HCT116 (cell line): ENCODE measurements at regions not wholly inside any gene's neighbourhood (a gene's known extent, or its start where the extent isn't known, plus 50 kb on each side); places are given as distances from the start of the nearest gene placed in this dataset.

ENCODE experiments used
- ATAC-seq: fragments of 200-7000 bp; cut with Tn5 transposase; 2 replicates; pipeline ENCODE4 v1.9.1; 2020; ENCODE audit warnings: mild to moderate bottlenecking, moderate library complexity
- BruUV-seq: library from RNA; stranded (reverse); fragments of 400-500 nt; replicated peaks from 2 replicates; lab custom pipeline; 2021; lab: Mats Ljungman, UMichigan
- CTCF ChIA-PET: fragments of 300-600 bp; sonication (Branson Sonifier 250); formaldehyde crosslinking; loops from one replicate; lab custom pipeline; 2021; ENCODE audit warnings: antibody characterized with exemption; lab: Charles Lee
- POLR2A ChIA-PET: fragments of 300-600, 350-600 bp; sonication (Branson Sonifier 250); formaldehyde crosslinking; loops from one replicate; lab custom pipeline; 2021; ENCODE audit warnings: antibody characterized with exemption; lab: Charles Lee
- RAD21 ChIA-PET, 2 experiments: fragments of 300-600 bp; sonication (Branson Sonifier 250); formaldehyde crosslinking; loops; one replicate each; lab custom pipeline; 2023; ENCODE audit warnings: low total read pairs in 2 of 2; ENCODE audit not compliant: uncharacterized antibody in 2 of 2, unreplicated experiment in 2 of 2, low non-redundant PET in 1 of 2; lab: Charles Lee
- DNase-seq: peaks from one replicate; pipeline ENCODE4 v3.0.0-alpha.2; 2010; ENCODE audit warnings: low read depth, low spot score
- H2AFZ ChIP-seq: fragments of 200-600 bp; shearing (Covaris generic), sonication (generic); 2 replicates; pipeline ENCODE4 v1.6.1; 2017; ENCODE audit warnings: low read depth, mixed run types, mixed read lengths, antibody characterized with exemption, low read length; ENCODE audit not compliant: poor library complexity, severe bottlenecking
- H3K27ac ChIP-seq: 2 replicates; pipeline ENCODE4 v1.5.1; 2012; ENCODE audit warnings: low read depth, low read length
- H3K27me3 ChIP-seq: fragments of 200-600 bp; sonication (generic); 2 replicates; pipeline ENCODE4 v1.6.1; 2016; ENCODE audit warnings: mixed run types, low read length, mixed read lengths; ENCODE audit not compliant: insufficient read depth
- H3K36me3 ChIP-seq, 2 experiments: fragments of 200-500 bp in 1 of 2; fragments of 200-600 bp in 1 of 2; sonication (Bioruptor generic) in 1 of 2; sonication (generic) in 1 of 2; 2 replicates each; pipeline versions ENCODE4 v1.5.1 to v1.6.1; 2014 to 2016; ENCODE audit warnings: low read length in 2 of 2, inconsistent platforms in 1 of 2, mixed read lengths in 1 of 2, mixed run types in 1 of 2; ENCODE audit not compliant: insufficient read depth in 2 of 2, control insufficient read depth in 1 of 2
- H3K4me1 ChIP-seq, 2 experiments: fragments of 200-600 bp in 1 of 2; sonication (generic) in 1 of 2; 2 replicates each; pipeline versions ENCODE4 v1.5.1 to v1.6.1; 2012 to 2017; ENCODE audit warnings: low read length in 2 of 2, inconsistent platforms in 1 of 2, mild to moderate bottlenecking in 1 of 2, mixed read lengths in 1 of 2, mixed run types in 1 of 2, moderate library complexity in 1 of 2; ENCODE audit not compliant: insufficient read depth in 2 of 2, control insufficient read depth in 1 of 2
- H3K4me2 ChIP-seq: fragments of 200-600 bp; sonication (generic); 2 replicates; pipeline ENCODE4 v1.6.1; 2017; ENCODE audit warnings: mixed run types, low read length, mixed read lengths
- H3K4me3 ChIP-seq, 2 experiments: fragments of 200-600 bp in 1 of 2; sonication (generic) in 1 of 2; replicated peaks in 1 of 2; 2 replicates each; pipeline ENCODE4 v1.5.1; 2011 to 2016; ENCODE audit warnings: low read length in 2 of 2, control low read depth in 1 of 2, low read depth in 1 of 2, mild to moderate bottlenecking in 1 of 2, mixed read lengths in 1 of 2, mixed run types in 1 of 2
- H3K79me2 ChIP-seq: fragments of 200-600 bp; sonication (generic); 2 replicates; pipeline ENCODE4 v1.6.1; 2017; ENCODE audit warnings: mild to moderate bottlenecking, mixed run types, low read length, moderate library complexity, mixed read lengths; ENCODE audit not compliant: insufficient read depth
- H3K9ac ChIP-seq: fragments of 200-600 bp; sonication (generic); 2 replicates; pipeline ENCODE4 v1.6.1; 2016; ENCODE audit warnings: low read length, mixed read lengths
- H3K9me2 ChIP-seq: fragments of 200-600 bp; sonication (generic), shearing (Covaris generic); 2 replicates; pipeline ENCODE4 v1.6.1; 2017; ENCODE audit warnings: mixed run types, mild to moderate bottlenecking, moderate library complexity; ENCODE audit not compliant: insufficient read depth
- H3K9me3 ChIP-seq, 2 experiments: fragments of 200-500 bp in 1 of 2; fragments of 200-600 bp in 1 of 2; sonication (Bioruptor generic) in 1 of 2; sonication (generic) in 1 of 2; 2 replicates each; pipeline ENCODE4 v1.6.1; 2014 to 2017; ENCODE audit warnings: low read length in 2 of 2, mixed read lengths in 2 of 2, inconsistent platforms in 1 of 2, low read depth in 1 of 2, mild to moderate bottlenecking in 1 of 2, mixed run types in 1 of 2, moderate library complexity in 1 of 2; ENCODE audit not compliant: control insufficient read depth in 1 of 2, insufficient read depth in 1 of 2
- H4K20me1 ChIP-seq: fragments of 200-600 bp; sonication (generic), shearing (Covaris generic); 2 replicates; pipeline ENCODE4 v1.6.1; 2017; ENCODE audit warnings: mixed run types, mild to moderate bottlenecking, moderate library complexity; ENCODE audit not compliant: insufficient read depth
- CBX3 ChIP-seq: IDR thresholded peaks from 2 replicates; pipeline ENCODE4 v1.6.1; 2012; ENCODE audit warnings: low read depth
- CEBPB ChIP-seq: IDR thresholded peaks from 2 replicates; pipeline ENCODE4 v1.6.1; 2012; ENCODE audit warnings: low read depth
- CTCF ChIP-seq, 3 experiments: fragments of 200-600 bp in 1 of 3; sonication (generic) in 1 of 3; IDR thresholded peaks in 2 of 3; conservative IDR thresholded peaks in 1 of 3; 2 replicates each; pipeline ENCODE4 v1.5.1; 2012 to 2017; ENCODE audit warnings: low read depth in 2 of 3, low read length in 2 of 3, antibody characterized with exemption in 1 of 3, borderline replicate concordance in 1 of 3, control low read depth in 1 of 3, mild to moderate bottlenecking in 1 of 3, mixed read lengths in 1 of 3, mixed run types in 1 of 3, moderate library complexity in 1 of 3; ENCODE audit not compliant: insufficient read depth in 1 of 3
- EGR1 ChIP-seq: IDR thresholded peaks from 2 replicates; pipeline ENCODE4 v1.6.1; 2012; ENCODE audit warnings: low read depth
- ELF1 ChIP-seq: IDR thresholded peaks from 2 replicates; pipeline ENCODE4 v1.6.1; 2012; ENCODE audit warnings: low read depth, borderline replicate concordance
- EZH2phosphoT487 ChIP-seq: fragments of 200-600 bp; IDR thresholded peaks from 2 replicates; pipeline ENCODE4 v1.6.1; 2018; ENCODE audit warnings: antibody characterized with exemption, borderline replicate concordance
- POLR2A ChIP-seq: IDR thresholded peaks from 2 replicates; pipeline ENCODE4 v1.7.0; 2011; ENCODE audit warnings: borderline replicate concordance; ENCODE audit not compliant: insufficient read depth, insufficient read length; ENCODE audit errors: extremely low read depth
- RAD21 ChIP-seq: IDR thresholded peaks from 2 replicates; pipeline ENCODE4 v1.6.1; 2012; ENCODE audit warnings: low read depth, mild to moderate bottlenecking
- REST ChIP-seq: IDR thresholded peaks from 2 replicates; pipeline ENCODE4 v1.6.1; 2012; ENCODE audit warnings: low read depth
- TCF7L2 ChIP-seq: IDR thresholded peaks from 2 replicates; pipeline ENCODE4 v1.7.0; 2011; ENCODE audit warnings: borderline replicate concordance, inconsistent platforms; ENCODE audit not compliant: insufficient read depth, insufficient read length; ENCODE audit errors: extremely low read depth
- ZBTB33 ChIP-seq: IDR thresholded peaks from 2 replicates; pipeline ENCODE4 v1.6.1; 2011; ENCODE audit warnings: mild to moderate bottlenecking, low read length, moderate library complexity; ENCODE audit not compliant: insufficient replicate concordance; ENCODE audit errors: extremely low read depth
- intact Hi-C: fragments of 100-400 bp; cut with micrococcal nuclease; formaldehyde crosslinking; loops from 2 replicates; pipeline ENCODE4 v1.10.0; 2022

- TF ChIP-seq ELF1, result no peak
- Histone ChIP-seq H2AFZ (no peak overlapping the region), H3K9me3 (peaks cover 3 to 11% of the 10 kb centered on the region in 2 experiments; a peak in 2 of 4 replicates), H3K27me3 (no peaks in the 10 kb centered on the region), H3K27ac (no peak overlapping the region), H3K9ac (no peak overlapping the region), H3K36me3 (no peaks in the 10 kb centered on the region), H3K4me2 (no peak overlapping the region), H3K4me1 (no peaks in the 10 kb centered on the region), H4K20me1 (no peaks in the 10 kb centered on the region), H3K79me2 (no peaks in the 10 kb centered on the region), H3K4me3 (no peak overlapping the region), H3K9me2 (no peaks in the 10 kb centered on the region)
- no peak for ATAC-seq
- intact Hi-C loops, result no loop called here
- DNase-seq, result no peak
- CTCF ChIA-PET, result no interaction called here
- RAD21 ChIA-PET, result no interaction called here
- BruUV-seq, result no TSS peak
- POLR2A ChIA-PET, result no interaction called here
Observed at GRCh38 chr7:69272101-69272500, 326.2 kb upstream of the AUTS2 start.

GRCh38 chr7:69276011-69276729, 322.1 kb upstream of the AUTS2 start:
- ChIA-PET CTCF (no interaction called here), POLR2A (no interaction called here), RAD21 (no interaction called here)
- no peaks in the 10 kb centered on the region for H3K36me3 ChIP-seq
- H3K4me3 ChIP-seq, result no peak overlapping the region
- H4K20me1 ChIP-seq, result no peaks in the 10 kb centered on the region
- H3K4me2 ChIP-seq, result no peak overlapping the region
- ATAC-seq (no peak), DNase-seq (no peak)
- no peak overlapping the region for H2AFZ ChIP-seq
- no peak overlapping the region for H3K9ac ChIP-seq
- H3K27me3 ChIP-seq, result no peaks in the 10 kb centered on the region
- no TSS peak for BruUV-seq
- H3K4me1 ChIP-seq, result no peaks in the 10 kb centered on the region
- H3K9me2 ChIP-seq, result no peaks in the 10 kb centered on the region
- peaks cover 0 to 19% of the 10 kb centered on the region in 2 experiments; a peak in 2 of 4 replicates for H3K9me3 ChIP-seq
- no peak overlapping the region for H3K27ac ChIP-seq
- intact Hi-C loops, result no loop called here
- no peaks in the 10 kb centered on the region for H3K79me2 ChIP-seq
- TF ChIP-seq REST (no peak), ZBTB33 (no peak), CTCF (IDR thresholded peaks at IDR 0.05 in 2 of 3, conservative IDR thresholded peaks at IDR 0.05 in 1 of 3; ENCODE audit: borderline replicate concordance in 1 of 3, insufficient read depth in 1 of 3, low read depth in 2 of 3, low read length in 2 of 3) (no peak), POLR2A (no peak), EGR1 (no peak), CEBPB (no peak), TCF7L2 (no peak), RAD21 (no peak), EZH2phosphoT487 (no peak), CBX3 (no peak)
